Right cardiac atrium (tissue), 5 donors: ENCODE measurements at regions not wholly inside any gene's neighbourhood (a gene's known extent, or its start where the extent isn't known, plus 50 kb on each side); places are given as distances from the start of the nearest gene placed in this dataset.
"Not testable (repeated sequence)": the region's sequence is repeated elsewhere in the genome, so short reads cannot be mapped to it uniquely, and the experiment has no call there.

ENCODE experiments used
- ATAC-seq, 2 donors: fragments of 200-7000 bp; cut with Tn5 transposase; one replicate each; pipeline versions ENCODE4 v1.8.0 to v1.9.1; 2020; ENCODE audit warnings: moderate library complexity in 2 of 2, mild to moderate bottlenecking in 1 of 2
- DNase-seq, 3 donors: peaks; one replicate each; pipeline ENCODE4 v3.0.0-alpha.2; 2020
- H3K27ac ChIP-seq: one replicate; pipeline ENCODE4 v1.5.1; 2013; ENCODE audit warnings: mild to moderate bottlenecking, low read length, control low read depth, moderate library complexity
- H3K27me3 ChIP-seq: one replicate; pipeline ENCODE4 v1.6.1; 2013; ENCODE audit not compliant: control insufficient read depth, insufficient read depth
- H3K4me1 ChIP-seq: one replicate; pipeline ENCODE4 v1.6.1; 2013; ENCODE audit warnings: low read length; ENCODE audit not compliant: control insufficient read depth, insufficient read depth
- H3K4me3 ChIP-seq: one replicate; pipeline ENCODE4 v1.5.1; 2013; ENCODE audit warnings: low read length, control low read depth
- H3K9me3 ChIP-seq: one replicate; pipeline ENCODE4 v1.6.1; 2013; ENCODE audit warnings: low read length; ENCODE audit not compliant: control insufficient read depth
- WGBS: extraction: QIAGEN DNeasy Blood & Tissue Kit; methylation state at CpG from one replicate; pipeline ENCODE4 v1.1.7; 2013; 5-methylcytosine and 5-hydroxymethylcytosine counted together
- intact Hi-C, 4 donors: fragments of 100-400 bp; cut with DNase I; formaldehyde crosslinking; loops; one replicate each; pipeline versions ENCODE4 v1.11.0 to v1.14.0; 2022 to 2023
- donor health status: healthy with polysubstance abuse.
- donor health status: DM: no; HTN: yes; CAD: no.
- donor health status: DM: no; HTN: no; CAD: no.
- donor health status: DM: no; HTN: yes; CAD: no; lungs with severe emphysema.
- donor health status: DM: yes; HTN: yes; CAD: no.

GRCh38 chr21:22355949-22356348 is 1357.7 kb downstream of the NCAM2 start:
- no peaks in the 10 kb centered on the region for H3K9me3 ChIP-seq
- H3K27ac ChIP-seq = no peak overlapping the region
- no peak for DNase-seq
- intact Hi-C loops = no loop called here
- no peak overlapping the region for H3K4me3 ChIP-seq
- WGBS = 79% methylated on average over 1 of the region's 1 CpG
- no peaks in the 10 kb centered on the region for H3K27me3 ChIP-seq
- no peak for ATAC-seq
- H3K4me1 ChIP-seq = no peaks in the 10 kb centered on the region

GRCh38 chr21:22356663-22357062 is 1358.5 kb downstream of the NCAM2 start:
- no peaks in the 10 kb centered on the region for H3K27me3 ChIP-seq
- no peak overlapping the region for H3K27ac ChIP-seq
- H3K4me1 ChIP-seq = no peaks in the 10 kb centered on the region
- ATAC-seq = no peak
- no peaks in the 10 kb centered on the region for H3K9me3 ChIP-seq
- no peak overlapping the region for H3K4me3 ChIP-seq
- no peak for DNase-seq
- intact Hi-C loops = no loop called here
- WGBS = 65% methylated on average over 4 of the region's 4 CpGs

- H3K4me3 ChIP-seq, H3K9me3 ChIP-seq, H3K27ac ChIP-seq, intact Hi-C loops, ATAC-seq, DNase-seq, H3K4me1 ChIP-seq, H3K27me3 ChIP-seq: not testable (repeated sequence)
- 77% methylated on average over 5 of the region's 5 CpGs for WGBS
Observed at GRCh38 chr21:22359599-22359998, 1361.4 kb downstream of the NCAM2 start.

- Histone ChIP-seq H3K4me3 (no peak overlapping the region), H3K9me3 (no peaks in the 10 kb centered on the region), H3K4me1 (no peaks in the 10 kb centered on the region), H3K27ac (no peak overlapping the region), H3K27me3 (no peaks in the 10 kb centered on the region)
- DNase-seq = no peak
- 83% methylated on average over 7 of the region's 7 CpGs for WGBS
- ATAC-seq = no peak
- intact Hi-C loops = no loop called here
Observed at GRCh38 chr21:22363504-22363903, 1365.3 kb downstream of the NCAM2 start.

GRCh38 chr21:22364163-22364562 is 1366.0 kb downstream of the NCAM2 start:
- Histone ChIP-seq H3K4me3 (no peak overlapping the region), H3K27ac (no peak overlapping the region), H3K4me1 (no peaks in the 10 kb centered on the region), H3K27me3 (no peaks in the 10 kb centered on the region), H3K9me3 (no peaks in the 10 kb centered on the region)
- no peak for ATAC-seq
- WGBS = 89% methylated on average over 5 of the region's 5 CpGs
- intact Hi-C loops = no loop called here
- DNase-seq = no peak

GRCh38 chr21:22374218-22374969 is 1376.2 kb downstream of the NCAM2 start:
- H3K9me3 ChIP-seq = no peaks in the 10 kb centered on the region
- no peak overlapping the region for H3K4me3 ChIP-seq
- WGBS = 12% methylated on average over 7 of the region's 7 CpGs
- no peak for ATAC-seq
- intact Hi-C loops = no loop called here
- no peaks in the 10 kb centered on the region for H3K27me3 ChIP-seq
- H3K4me1 ChIP-seq = no peaks in the 10 kb centered on the region
- H3K27ac ChIP-seq = no peak overlapping the region
- no peak for DNase-seq

GRCh38 chr21:22377795-22378194 is 1379.6 kb downstream of the NCAM2 start:
- H3K27ac ChIP-seq, DNase-seq, H3K4me3 ChIP-seq, intact Hi-C loops, H3K4me1 ChIP-seq, ATAC-seq, H3K27me3 ChIP-seq, H3K9me3 ChIP-seq: not testable (repeated sequence)
- WGBS = 89% methylated on average over 3 of the region's 3 CpGs

- H3K4me1 ChIP-seq = no peaks in the 10 kb centered on the region
- no peaks in the 10 kb centered on the region for H3K27me3 ChIP-seq
- intact Hi-C loops = no loop called here
- no peaks in the 10 kb centered on the region for H3K9me3 ChIP-seq
- no peak overlapping the region for H3K4me3 ChIP-seq
- no peak overlapping the region for H3K27ac ChIP-seq
- no peak for ATAC-seq
- DNase-seq = no peak
Observed at GRCh38 chr21:22393324-22393723, 1395.1 kb downstream of the NCAM2 start.

GRCh38 chr21:22395965-22396364 is 1397.8 kb downstream of the NCAM2 start:
- 89% methylated on average over 6 of the region's 6 CpGs for WGBS
- no peak overlapping the region for H3K4me3 ChIP-seq
- H3K9me3 ChIP-seq = no peaks in the 10 kb centered on the region
- H3K4me1 ChIP-seq = no peaks in the 10 kb centered on the region
- intact Hi-C loops = no loop called here
- ATAC-seq = no peak
- no peak for DNase-seq
- no peak overlapping the region for H3K27ac ChIP-seq
- H3K27me3 ChIP-seq = no peaks in the 10 kb centered on the region

GRCh38 chr21:22399681-22400514 is 1401.7 kb downstream of the NCAM2 start:
- H3K4me1 ChIP-seq = no peaks in the 10 kb centered on the region
- H3K27me3 ChIP-seq = no peaks in the 10 kb centered on the region
- 84% methylated on average over 1 of the region's 1 CpG for WGBS
- H3K27ac ChIP-seq = no peak overlapping the region
- intact Hi-C loops = no loop called here
- H3K9me3 ChIP-seq = no peaks in the 10 kb centered on the region
- no peak for DNase-seq
- no peak for ATAC-seq
- no peak overlapping the region for H3K4me3 ChIP-seq

- no peak overlapping the region for H3K4me3 ChIP-seq
- ATAC-seq = no peak
- no peaks in the 10 kb centered on the region for H3K4me1 ChIP-seq
- no peaks in the 10 kb centered on the region for H3K27me3 ChIP-seq
- no peak for DNase-seq
- H3K9me3 ChIP-seq = no peaks in the 10 kb centered on the region
- intact Hi-C loops = no loop called here
- 71% methylated on average over 2 of the region's 2 CpGs for WGBS
- H3K27ac ChIP-seq = no peak overlapping the region
Observed at GRCh38 chr21:22409571-22409970, 1411.4 kb downstream of the NCAM2 start.
